ENCODE measurements at regions not wholly inside any gene's neighbourhood (a gene's known extent, or its start where the extent isn't known, plus 50 kb on each side); places are given as distances from the start of the nearest gene placed in this dataset.
"Not testable (repeated sequence)": the region's sequence is repeated elsewhere in the genome, so short reads cannot be mapped to it uniquely, and the experiment has no call there.

- Mint-ChIP-seq H3K27ac (no peak overlapping the region), H3K36me3 (ENCODE audit: low read depth) (no peaks in the 10 kb centered on the region), H3K4me3 (no peak overlapping the region), H3K4me1 (peaks cover 6% of the 10 kb centered on the region), H3K27me3 (ENCODE audit: low read depth) (peaks cover 3% of the 10 kb centered on the region), H3K9me3 (peaks cover 10% of the 10 kb centered on the region)
- TF ChIP-seq CTCF (IDR thresholded peaks at IDR 0.05; ENCODE audit: unreplicated experiment in 3 of 3) = no peak
These were observed 126.4 kb upstream of the FAT3 start for GRCh38 chr11:92098172-92098571.

GRCh38 chr11:92087725-92088537, 136.7 kb upstream of the FAT3 start:
- Mint-ChIP-seq H3K27ac (peak overlapping the region in 2 of 3 experiments; percentile 13 to 57), H3K36me3 (ENCODE audit: low read depth) (no peaks in the 10 kb centered on the region), H3K4me1 (peaks cover 6% of the 10 kb centered on the region), H3K4me3 (no peak overlapping the region), H3K27me3 (ENCODE audit: low read depth) (no peaks in the 10 kb centered on the region), H3K9me3 (peaks cover 4% of the 10 kb centered on the region)
- no peak for TF ChIP-seq CTCF (IDR thresholded peaks at IDR 0.05; ENCODE audit: unreplicated experiment in 3 of 3)

GRCh38 chr11:92083123-92083522, 141.5 kb upstream of the FAT3 start:
- no peak overlapping the region for H3K4me3 Mint-ChIP-seq
- H3K27ac Mint-ChIP-seq = no peak overlapping the region
- H3K27me3 Mint-ChIP-seq (ENCODE audit: low read depth) = no peaks in the 10 kb centered on the region
- H3K4me1 Mint-ChIP-seq = no peaks in the 10 kb centered on the region
- peaks cover 15% of the 10 kb centered on the region for H3K9me3 Mint-ChIP-seq
- H3K36me3 Mint-ChIP-seq (ENCODE audit: low read depth) = no peaks in the 10 kb centered on the region
- no peak for TF ChIP-seq CTCF (IDR thresholded peaks at IDR 0.05; ENCODE audit: unreplicated experiment in 3 of 3)

GRCh38 chr11:92082652-92083051, 142.0 kb upstream of the FAT3 start:
- Mint-ChIP-seq H3K27ac (no peak overlapping the region), H3K4me1 (no peaks in the 10 kb centered on the region), H3K9me3 (peaks cover 15% of the 10 kb centered on the region), H3K4me3 (no peak overlapping the region), H3K27me3 (ENCODE audit: low read depth) (no peaks in the 10 kb centered on the region), H3K36me3 (ENCODE audit: low read depth) (no peaks in the 10 kb centered on the region)
- TF ChIP-seq CTCF (IDR thresholded peaks at IDR 0.05; ENCODE audit: unreplicated experiment in 3 of 3) = no peak

GRCh38 chr11:92074498-92074897, 150.1 kb upstream of the FAT3 start:
- H3K36me3 Mint-ChIP-seq (ENCODE audit: low read depth); H3K27me3 Mint-ChIP-seq (ENCODE audit: low read depth); H3K27ac Mint-ChIP-seq; H3K4me1 Mint-ChIP-seq; H3K4me3 Mint-ChIP-seq: not testable (repeated sequence)
- peaks cover 51% of the 10 kb centered on the region for H3K9me3 Mint-ChIP-seq

- no peak overlapping the region for H3K27ac Mint-ChIP-seq
- H3K4me3 Mint-ChIP-seq = no peak overlapping the region
- TF ChIP-seq CTCF (IDR thresholded peaks at IDR 0.05; ENCODE audit: unreplicated experiment in 3 of 3) = no peak
- no peaks in the 10 kb centered on the region for H3K27me3 Mint-ChIP-seq (ENCODE audit: low read depth)
- H3K4me1 Mint-ChIP-seq = peaks cover 12% of the 10 kb centered on the region
- no peaks in the 10 kb centered on the region for H3K36me3 Mint-ChIP-seq (ENCODE audit: low read depth)
- H3K9me3 Mint-ChIP-seq = peaks cover 45% of the 10 kb centered on the region
These were observed 153.0 kb upstream of the FAT3 start for GRCh38 chr11:92071660-92072059.

All from nephron (organoid).